Adrenal gland (tissue), 9 donors: ENCODE measurements at regions not wholly inside any gene's neighbourhood (a gene's known extent, or its start where the extent isn't known, plus 50 kb on each side); places are given as distances from the start of the nearest gene placed in this dataset.

Experiments used
- DNase-seq, 7 donors: peaks; one replicate each; pipeline ENCODE4 v3.0.0-alpha.2; 2019 to 2020
- H3K27ac ChIP-seq, 5 donors: fragments of 200-600 bp; sonication (generic) in 4 of 5; 1 replicate in 3 of 5; 2 replicates in 2 of 5; pipeline versions ENCODE4 v1.5.1 to v1.8.0; 2016 to 2020; ENCODE audit warnings: mild to moderate bottlenecking in 1 of 5
- H3K27me3 ChIP-seq: fragments of 200-600 bp; 2 replicates; pipeline ENCODE4 v1.8.0; 2021
- H3K36me3 ChIP-seq, 2 donors: fragments of 200-600 bp; replicated peaks in 1 of 2; 1 replicate in 1 of 2; 2 replicates in 1 of 2; pipeline versions ENCODE4 v1.5.1 to v1.8.0; 2018 to 2022
- H3K4me1 ChIP-seq, 2 donors: fragments of 200-600 bp; replicated peaks in 1 of 2; 1 replicate in 1 of 2; 2 replicates in 1 of 2; pipeline versions ENCODE4 v1.5.1 to v1.8.0; 2018 to 2021
- H3K4me3 ChIP-seq, 4 donors: fragments of 200-600 bp; sonication (generic) in 3 of 4; one replicate each; pipeline ENCODE4 v1.5.1; 2016 to 2018
- H3K9me3 ChIP-seq, 3 donors: fragments of 200-600 bp; sonication (generic) in 1 of 3; replicated peaks in 1 of 3; 1 replicate in 2 of 3; 2 replicates in 1 of 3; pipeline versions ENCODE4 v1.5.1 to v1.8.0; 2016 to 2021
- POLR2A ChIP-seq, 2 donors: fragments of 450-650 bp; IDR thresholded peaks; one replicate each; pipeline ENCODE4 v1.6.1; 2017; ENCODE audit warnings: antibody characterized with exemption in 2 of 2, mild to moderate bottlenecking in 2 of 2, moderate library complexity in 1 of 2
- WGBS, 4 donors: extraction: QIAGEN DNeasy Blood & Tissue Kit in 2 of 4; methylation state at CpG; one replicate each; pipeline versions ENCODE4 v1.1.5 to v1.1.7; 2013 to 2017; 5-methylcytosine and 5-hydroxymethylcytosine counted together
- intact Hi-C, 2 donors: fragments of 100-400 bp; cut with DNase I; formaldehyde crosslinking; loops; one replicate each; pipeline versions ENCODE4 v1.14.1 to v1.15.0; 2022 to 2023
- TF ChIP-seq, protein P1 (sequence below), 6 experiments: fragments of 450-650 bp in 4 of 6; fragments of 200-600 bp in 2 of 6; sonication (generic) in 1 of 6; IDR thresholded peaks; 1 replicate in 5 of 6; 2 replicates in 1 of 6; pipeline versions ENCODE4 v1.5.1 to v1.8.0; 2016 to 2021; ENCODE audit warnings: antibody characterized with exemption in 6 of 6, mild to moderate bottlenecking in 2 of 6, moderate library complexity in 1 of 6
- donor health status: healthy with polysubstance abuse.
- donor health status: Bipolar disorder and iron deficiency.
- donor health status: DM: yes; HTN: yes; CAD: no.
- donor health status: DM: no; HTN: no; CAD: no.
- donor health status: DM: no; HTN: no; CAD: no.

DNA sequence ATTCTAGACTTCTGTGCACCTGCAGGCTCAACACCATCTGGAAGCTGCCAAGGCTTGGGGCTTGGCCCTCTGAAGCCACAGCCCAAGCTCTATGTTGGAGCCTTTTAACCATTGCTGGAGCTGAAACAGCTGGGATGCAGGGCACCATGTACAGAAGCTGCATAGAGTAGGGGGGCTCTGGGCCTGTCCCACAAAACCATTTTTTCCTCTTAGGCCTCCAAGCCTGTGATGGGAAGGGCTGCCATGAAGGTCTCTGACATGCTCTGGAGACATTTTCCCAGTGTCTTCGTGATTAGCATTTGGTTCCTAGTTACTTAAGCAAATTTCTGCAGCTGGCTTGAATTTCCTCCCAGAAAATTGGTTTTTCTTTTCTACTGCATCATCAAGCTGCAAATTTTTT, 999.3 kb upstream of the GRIA3 start:
- no peak for TF ChIP-seq POLR2A (IDR thresholded peaks at IDR 0.05)
- TF ChIP-seq, protein P1, sequence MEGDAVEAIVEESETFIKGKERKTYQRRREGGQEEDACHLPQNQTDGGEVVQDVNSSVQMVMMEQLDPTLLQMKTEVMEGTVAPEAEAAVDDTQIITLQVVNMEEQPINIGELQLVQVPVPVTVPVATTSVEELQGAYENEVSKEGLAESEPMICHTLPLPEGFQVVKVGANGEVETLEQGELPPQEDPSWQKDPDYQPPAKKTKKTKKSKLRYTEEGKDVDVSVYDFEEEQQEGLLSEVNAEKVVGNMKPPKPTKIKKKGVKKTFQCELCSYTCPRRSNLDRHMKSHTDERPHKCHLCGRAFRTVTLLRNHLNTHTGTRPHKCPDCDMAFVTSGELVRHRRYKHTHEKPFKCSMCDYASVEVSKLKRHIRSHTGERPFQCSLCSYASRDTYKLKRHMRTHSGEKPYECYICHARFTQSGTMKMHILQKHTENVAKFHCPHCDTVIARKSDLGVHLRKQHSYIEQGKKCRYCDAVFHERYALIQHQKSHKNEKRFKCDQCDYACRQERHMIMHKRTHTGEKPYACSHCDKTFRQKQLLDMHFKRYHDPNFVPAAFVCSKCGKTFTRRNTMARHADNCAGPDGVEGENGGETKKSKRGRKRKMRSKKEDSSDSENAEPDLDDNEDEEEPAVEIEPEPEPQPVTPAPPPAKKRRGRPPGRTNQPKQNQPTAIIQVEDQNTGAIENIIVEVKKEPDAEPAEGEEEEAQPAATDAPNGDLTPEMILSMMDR (IDR thresholded peaks at IDR 0.05): no peak
- no peaks in the 10 kb centered on the region for H3K27me3 ChIP-seq
- 36 to 81% (median 71%) methylated on average over 1 of the region's 1 CpG for WGBS, 4 donors
- intact Hi-C loops: no loop called here
- no peaks in the 10 kb centered on the region for H3K36me3 ChIP-seq
- H3K4me1 ChIP-seq: no peaks in the 10 kb centered on the region
- no peak for DNase-seq
- no peak overlapping the region for H3K4me3 ChIP-seq
- H3K27ac ChIP-seq: no peak overlapping the region
- H3K9me3 ChIP-seq: no peaks in the 10 kb centered on the region

DNA sequence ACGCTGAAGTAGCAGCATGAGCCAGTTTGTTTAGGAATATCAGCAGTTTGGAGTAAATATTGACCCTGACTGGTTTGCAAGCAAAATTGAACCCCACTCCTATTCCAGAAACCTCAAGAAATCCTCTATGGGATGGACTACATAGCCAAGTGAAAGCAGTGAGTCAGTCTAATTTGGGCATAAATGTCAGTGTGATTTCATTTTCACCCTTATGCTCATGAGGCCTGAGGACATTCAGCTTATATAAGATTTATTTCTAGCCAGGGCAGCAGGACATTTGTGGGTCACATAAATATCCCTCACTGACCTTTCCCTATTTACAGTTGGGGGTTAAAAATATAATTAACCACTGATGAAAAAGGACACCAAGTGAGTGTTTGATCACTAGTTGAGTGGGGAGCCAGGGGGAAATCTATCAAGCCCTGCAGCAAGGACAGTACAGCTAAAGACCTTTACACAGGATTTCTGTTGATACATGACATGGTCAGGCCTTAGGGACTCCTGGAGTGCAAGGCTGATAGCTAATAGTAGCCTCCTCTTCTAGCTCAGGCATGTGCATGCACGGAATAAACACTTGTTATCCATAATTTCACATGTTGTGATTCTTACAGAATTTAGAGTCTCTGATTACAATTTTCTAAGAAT, 996.9 kb upstream of the GRIA3 start:
- WGBS, 4 donors: 49 to 85% (median 57%) methylated on average over 2 of the region's 2 CpGs
- no peaks in the 10 kb centered on the region for H3K36me3 ChIP-seq
- DNase-seq: no peak
- no peaks in the 10 kb centered on the region for H3K4me1 ChIP-seq
- intact Hi-C loops: no loop called here
- H3K9me3 ChIP-seq: no peaks in the 10 kb centered on the region
- H3K27me3 ChIP-seq: no peaks in the 10 kb centered on the region
- H3K27ac ChIP-seq: no peak overlapping the region
- no peak overlapping the region for H3K4me3 ChIP-seq
- TF ChIP-seq POLR2A (IDR thresholded peaks at IDR 0.05): no peak
- TF ChIP-seq, protein P1 (IDR thresholded peaks at IDR 0.05): no peak

DNA sequence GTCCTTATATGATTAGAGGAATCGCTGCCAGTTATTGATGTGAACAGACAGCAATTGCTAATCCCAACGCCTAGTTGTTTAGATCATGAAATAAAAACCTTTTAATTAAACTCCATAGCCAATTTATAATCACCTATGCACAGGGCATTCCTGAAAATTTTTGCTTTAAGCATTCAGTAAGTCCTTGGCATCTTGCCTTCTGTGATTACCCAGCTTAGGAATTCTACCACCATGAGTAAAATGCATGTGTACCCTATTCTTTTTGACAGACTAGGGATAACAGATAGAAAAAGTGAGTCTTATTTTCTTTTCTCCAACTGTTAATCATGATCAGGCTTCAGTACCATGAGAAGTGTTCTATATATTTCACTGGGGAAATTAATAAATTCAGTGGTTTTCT, 995.3 kb upstream of the GRIA3 start:
- no peak for DNase-seq
- H3K4me3 ChIP-seq: no peak overlapping the region
- no peaks in the 10 kb centered on the region for H3K27me3 ChIP-seq
- 69 to 88% (median 73%) methylated on average over 2 of the region's 2 CpGs for WGBS, 4 donors
- H3K4me1 ChIP-seq: no peaks in the 10 kb centered on the region
- no peak for TF ChIP-seq POLR2A (IDR thresholded peaks at IDR 0.05)
- TF ChIP-seq, protein P1 (IDR thresholded peaks at IDR 0.05): no peak
- H3K36me3 ChIP-seq: no peaks in the 10 kb centered on the region
- no peaks in the 10 kb centered on the region for H3K9me3 ChIP-seq
- no peak overlapping the region for H3K27ac ChIP-seq
- intact Hi-C loops: no loop called here

DNA sequence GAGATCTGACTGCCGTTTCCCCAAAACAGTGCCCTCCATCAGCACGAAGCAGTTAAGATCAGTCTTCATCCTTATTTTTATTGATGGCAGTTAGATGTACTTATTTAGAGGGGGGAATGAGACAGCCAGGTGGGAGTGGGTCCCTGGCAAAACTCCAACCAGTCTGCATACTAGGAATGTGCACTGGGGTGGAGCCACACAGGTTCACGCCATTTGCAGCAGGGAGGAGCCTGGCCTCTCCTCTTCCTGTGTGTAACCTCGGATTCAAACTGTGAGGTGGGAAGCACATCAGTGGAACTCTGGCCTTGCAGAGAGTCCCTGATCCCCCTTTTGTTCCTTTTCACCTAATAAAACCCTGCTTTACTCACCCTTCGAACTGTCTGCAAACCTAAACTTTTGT, 987.7 kb upstream of the GRIA3 start:
- 42 to 71% (median 62%) methylated on average over 3 to 5 of the region's 5 CpGs for WGBS, 4 donors
- H3K4me1 ChIP-seq: no peaks in the 10 kb centered on the region
- no peak overlapping the region for H3K27ac ChIP-seq
- intact Hi-C loops: no loop called here
- H3K36me3 ChIP-seq: no peaks in the 10 kb centered on the region
- DNase-seq: no peak
- TF ChIP-seq POLR2A (IDR thresholded peaks at IDR 0.05): no peak
- TF ChIP-seq, protein P1 (IDR thresholded peaks at IDR 0.05): no peak
- H3K4me3 ChIP-seq: no peak overlapping the region
- no peaks in the 10 kb centered on the region for H3K9me3 ChIP-seq
- peaks cover 5% of the 10 kb centered on the region for H3K27me3 ChIP-seq
